ENCODE measurements at regions not wholly inside any gene's neighbourhood (a gene's known extent, or its start where the extent isn't known, plus 50 kb on each side); places are given as distances from the start of the nearest gene placed in this dataset.

- no peak overlapping the region for H3K27ac ChIP-seq
- H3K4me1 ChIP-seq = no peaks in the 10 kb centered on the region
- H3K36me3 ChIP-seq (replicated peaks in 1 of 2; ENCODE audit: insufficient read depth in 1 of 2, low read depth in 2 of 2) = no peaks in the 10 kb centered on the region
- no peaks in the 10 kb centered on the region for H3K9me3 ChIP-seq
- H3K4me3 ChIP-seq = no peak overlapping the region
- H3K27me3 ChIP-seq = no peaks in the 10 kb centered on the region
- DNase-seq (no peak), ATAC-seq (no peak)
- intact Hi-C loops (cut with DNase I) = no loop called here
- WGBS, 2 donors = 34 to 35% methylated on average over 2 of the region's 2 CpGs
- TF ChIP-seq CTCF (IDR thresholded peaks at IDR 0.05) (no peak), POLR2A (IDR thresholded peaks at IDR 0.05) (no peak)
These were observed 579.8 kb upstream of the CCDC54 start for GRCh38 chr3:106797461-106797860.

GRCh38 chr3:106805625-106806024 lies 571.6 kb upstream of the CCDC54 start:
- H3K9me3 ChIP-seq = no peaks in the 10 kb centered on the region
- WGBS, 2 donors = 64 to 69% methylated on average over 1 of the region's 1 CpG
- no peaks in the 10 kb centered on the region for H3K4me1 ChIP-seq
- H3K27ac ChIP-seq = no peak overlapping the region
- no peaks in the 10 kb centered on the region for H3K27me3 ChIP-seq
- DNase-seq (no peak), ATAC-seq (no peak)
- H3K4me3 ChIP-seq = no peak overlapping the region
- no peaks in the 10 kb centered on the region for H3K36me3 ChIP-seq (replicated peaks in 1 of 2; ENCODE audit: insufficient read depth in 1 of 2, low read depth in 2 of 2)
- intact Hi-C loops (cut with DNase I) = no loop called here
- TF ChIP-seq CTCF (IDR thresholded peaks at IDR 0.05) (no peak), POLR2A (IDR thresholded peaks at IDR 0.05) (no peak)

- H3K4me1 ChIP-seq = no peaks in the 10 kb centered on the region
- TF ChIP-seq POLR2A (IDR thresholded peaks at IDR 0.05) = no peak
- TF ChIP-seq CTCF (IDR thresholded peaks at IDR 0.05) = no peak
- ATAC-seq = no peak
- H3K4me3 ChIP-seq = no peak overlapping the region
- H3K27ac ChIP-seq = no peak overlapping the region
- DNase-seq = no peak
- intact Hi-C loops (cut with DNase I) = no loop called here
- H3K9me3 ChIP-seq = no peaks in the 10 kb centered on the region
- H3K36me3 ChIP-seq (replicated peaks in 1 of 2; ENCODE audit: insufficient read depth in 1 of 2, low read depth in 2 of 2) = no peaks in the 10 kb centered on the region
- no peaks in the 10 kb centered on the region for H3K27me3 ChIP-seq
These were observed 570.3 kb upstream of the CCDC54 start for GRCh38 chr3:106806964-106807363.

DNA sequence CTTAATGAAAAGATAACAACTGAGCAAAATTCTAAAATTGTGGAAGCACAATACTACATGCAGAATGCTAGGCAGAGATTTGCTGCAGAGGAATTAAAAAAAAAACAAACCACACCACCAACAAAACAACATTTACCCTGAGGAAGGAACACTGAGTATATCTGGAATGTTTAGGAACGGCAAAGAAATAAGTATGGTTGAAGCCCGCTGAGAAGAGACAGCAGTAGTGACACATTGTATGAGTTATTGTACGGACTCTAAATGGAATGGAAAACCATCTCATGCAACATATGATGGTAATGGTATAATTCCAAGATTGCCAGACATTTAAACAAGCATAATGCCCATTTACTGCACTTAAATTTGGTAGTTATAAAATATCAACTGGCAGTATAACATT lies 568.2 kb upstream of the CCDC54 start:
- Histone ChIP-seq H3K36me3 (replicated peaks in 1 of 2; ENCODE audit: insufficient read depth in 1 of 2, low read depth in 2 of 2) (no peaks in the 10 kb centered on the region), H3K4me1 (no peaks in the 10 kb centered on the region), H3K27ac (no peak overlapping the region), H3K9me3 (no peaks in the 10 kb centered on the region), H3K27me3 (no peaks in the 10 kb centered on the region), H3K4me3 (no peak overlapping the region)
- ATAC-seq (no peak), DNase-seq (no peak)
- intact Hi-C loops (cut with DNase I) = no loop called here
- TF ChIP-seq POLR2A (IDR thresholded peaks at IDR 0.05) (no peak), CTCF (IDR thresholded peaks at IDR 0.05) (no peak)
- WGBS, 2 donors = 81 to 96% methylated on average over 3 of the region's 3 CpGs

- Histone ChIP-seq H3K27me3 (no peaks in the 10 kb centered on the region), H3K36me3 (replicated peaks in 1 of 2; ENCODE audit: insufficient read depth in 1 of 2, low read depth in 2 of 2) (no peaks in the 10 kb centered on the region), H3K4me1 (no peaks in the 10 kb centered on the region), H3K27ac (no peak overlapping the region), H3K4me3 (no peak overlapping the region), H3K9me3 (no peaks in the 10 kb centered on the region)
- intact Hi-C loops (cut with DNase I) = no loop called here
- no peak for ATAC-seq
- no peak for DNase-seq
- TF ChIP-seq POLR2A (IDR thresholded peaks at IDR 0.05) (no peak), CTCF (IDR thresholded peaks at IDR 0.05) (no peak)
- WGBS, 2 donors = 29 to 49% methylated on average over 2 of the region's 2 CpGs
These were observed 567.5 kb upstream of the CCDC54 start for GRCh38 chr3:106809623-106810299.

All from body of pancreas (tissue), 4 donors.